ENCODE measurements at regions not wholly inside any gene's neighbourhood (a gene's known extent, or its start where the extent isn't known, plus 50 kb on each side); places are given as distances from the start of the nearest gene placed in this dataset.

GRCh38 chr2:217028128-217028527 is 168.3 kb upstream of the TNP1 start:
- Histone ChIP-seq H4K20me1 (ENCODE audit: insufficient read depth) (no peaks in the 10 kb centered on the region), H3K36me3 (replicated peaks in 1 of 2; ENCODE audit: control insufficient read depth in 1 of 2, insufficient read depth in 2 of 2, low read length in 1 of 2) (no peaks in the 10 kb centered on the region), H3K79me2 (ENCODE audit: insufficient read depth) (no peaks in the 10 kb centered on the region), H3K27me3 (ENCODE audit: insufficient read depth) (no peaks in the 10 kb centered on the region; the same call in 1 of the 2 replicates), H3K27ac (ENCODE audit: low read depth in 2 of 2, low read length in 1 of 2) (no peak overlapping the region), H3K4me1 (ENCODE audit: control insufficient read depth in 1 of 2, insufficient read depth in 2 of 2, low read depth in 1 of 2, low read length in 1 of 2) (no peaks in the 10 kb centered on the region), H3K4me2 (no peak overlapping the region), H2AFZ (ENCODE audit: low read depth) (no peak overlapping the region), H3K9me3 (no peaks in the 10 kb centered on the region), H3F3A (replicated peaks; ENCODE audit: insufficient read depth) (no peaks in the 10 kb centered on the region), H3K9ac (no peak overlapping the region), H3K4me3 (ENCODE audit: low read depth in 2 of 2, low read length in 1 of 2) (no peak overlapping the region), H3K9me2 (no peaks in the 10 kb centered on the region)
- 67% methylated on average over 1 of the region's 1 CpG for WGBS (ENCODE audit: low lambda C conversion rate)
- CTCF ChIA-PET: no interaction called here
- no peak for DNase-seq
- POLR2A ChIA-PET: no interaction called here
- TF ChIP-seq FOSL2 (IDR thresholded peaks at IDR 0.05; ENCODE audit: borderline replicate concordance, low read depth) (no peak), EP300 (IDR thresholded peaks at IDR 0.05; ENCODE audit: borderline replicate concordance in 1 of 2, low read depth in 1 of 2, low read length in 1 of 2) (no peak), TAF1 (IDR thresholded peaks at IDR 0.05; ENCODE audit: borderline replicate concordance, low read depth, low read length) (no peak), USF1 (IDR thresholded peaks at IDR 0.05; ENCODE audit: borderline replicate concordance, low read depth) (no peak), RCOR1 (IDR thresholded peaks at IDR 0.05; ENCODE audit: low read length) (no peak), FOXJ3 (CRISPR knock-in tag; IDR thresholded peaks at IDR 0.05) (no peak), CHD2 (IDR thresholded peaks at IDR 0.05; ENCODE audit: low read length, partially characterized antibody) (no peak), NFIC (IDR thresholded peaks at IDR 0.05; ENCODE audit: borderline replicate concordance) (no peak), RAD21 (IDR thresholded peaks at IDR 0.05; ENCODE audit: low read length) (no peak)
- TF ChIP-seq, protein P1, sequence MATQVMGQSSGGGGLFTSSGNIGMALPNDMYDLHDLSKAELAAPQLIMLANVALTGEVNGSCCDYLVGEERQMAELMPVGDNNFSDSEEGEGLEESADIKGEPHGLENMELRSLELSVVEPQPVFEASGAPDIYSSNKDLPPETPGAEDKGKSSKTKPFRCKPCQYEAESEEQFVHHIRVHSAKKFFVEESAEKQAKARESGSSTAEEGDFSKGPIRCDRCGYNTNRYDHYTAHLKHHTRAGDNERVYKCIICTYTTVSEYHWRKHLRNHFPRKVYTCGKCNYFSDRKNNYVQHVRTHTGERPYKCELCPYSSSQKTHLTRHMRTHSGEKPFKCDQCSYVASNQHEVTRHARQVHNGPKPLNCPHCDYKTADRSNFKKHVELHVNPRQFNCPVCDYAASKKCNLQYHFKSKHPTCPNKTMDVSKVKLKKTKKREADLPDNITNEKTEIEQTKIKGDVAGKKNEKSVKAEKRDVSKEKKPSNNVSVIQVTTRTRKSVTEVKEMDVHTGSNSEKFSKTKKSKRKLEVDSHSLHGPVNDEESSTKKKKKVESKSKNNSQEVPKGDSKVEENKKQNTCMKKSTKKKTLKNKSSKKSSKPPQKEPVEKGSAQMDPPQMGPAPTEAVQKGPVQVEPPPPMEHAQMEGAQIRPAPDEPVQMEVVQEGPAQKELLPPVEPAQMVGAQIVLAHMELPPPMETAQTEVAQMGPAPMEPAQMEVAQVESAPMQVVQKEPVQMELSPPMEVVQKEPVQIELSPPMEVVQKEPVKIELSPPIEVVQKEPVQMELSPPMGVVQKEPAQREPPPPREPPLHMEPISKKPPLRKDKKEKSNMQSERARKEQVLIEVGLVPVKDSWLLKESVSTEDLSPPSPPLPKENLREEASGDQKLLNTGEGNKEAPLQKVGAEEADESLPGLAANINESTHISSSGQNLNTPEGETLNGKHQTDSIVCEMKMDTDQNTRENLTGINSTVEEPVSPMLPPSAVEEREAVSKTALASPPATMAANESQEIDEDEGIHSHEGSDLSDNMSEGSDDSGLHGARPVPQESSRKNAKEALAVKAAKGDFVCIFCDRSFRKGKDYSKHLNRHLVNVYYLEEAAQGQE (IDR thresholded peaks at IDR 0.05; ENCODE audit: low read depth, low read length): no peak

- Histone ChIP-seq H3K4me1 (ENCODE audit: control insufficient read depth in 1 of 2, insufficient read depth in 2 of 2, low read depth in 1 of 2, low read length in 1 of 2) (no peaks in the 10 kb centered on the region), H3K9me2 (no peaks in the 10 kb centered on the region), H3F3A (replicated peaks; ENCODE audit: insufficient read depth) (no peaks in the 10 kb centered on the region), H3K27me3 (ENCODE audit: insufficient read depth) (no peaks in the 10 kb centered on the region; the same call in 1 of the 2 replicates), H3K4me3 (ENCODE audit: low read depth in 2 of 2, low read length in 1 of 2) (no peak overlapping the region), H4K20me1 (ENCODE audit: insufficient read depth) (no peaks in the 10 kb centered on the region), H3K9ac (no peak overlapping the region), H3K27ac (ENCODE audit: low read depth in 2 of 2, low read length in 1 of 2) (no peak overlapping the region), H3K9me3 (no peaks in the 10 kb centered on the region), H3K36me3 (replicated peaks in 1 of 2; ENCODE audit: control insufficient read depth in 1 of 2, insufficient read depth in 2 of 2, low read length in 1 of 2) (no peaks in the 10 kb centered on the region), H3K4me2 (no peak overlapping the region), H2AFZ (ENCODE audit: low read depth) (no peak overlapping the region), H3K79me2 (ENCODE audit: insufficient read depth) (no peaks in the 10 kb centered on the region)
- CTCF ChIA-PET: interaction anchor here (1.9 kb wide), 1 partner anchor 11 kb away, joined by 6 read pairs; no protein-coding TSS in a partner anchor
- POLR2A ChIA-PET: no interaction called here
- WGBS (ENCODE audit: low lambda C conversion rate): 15% methylated on average over 1 of the region's 1 CpG
- DNase-seq: no peak
- TF ChIP-seq GABPA (IDR thresholded peaks at IDR 0.05; ENCODE audit: low read depth) (no peak), ELF1 (IDR thresholded peaks at IDR 0.05) (no peak), MAX (IDR thresholded peaks at IDR 0.05; ENCODE audit: low read depth) (no peak), RXRA (IDR thresholded peaks at IDR 0.05; ENCODE audit: borderline replicate concordance, low read depth) (no peak), NFIC (IDR thresholded peaks at IDR 0.05; ENCODE audit: borderline replicate concordance) (no peak), SIN3A (IDR thresholded peaks at IDR 0.05; ENCODE audit: borderline replicate concordance, low read depth, low read length) (no peak), SMC3 (IDR thresholded peaks at IDR 0.05; ENCODE audit: low read depth, low read length) (no peak), MXI1 (IDR thresholded peaks at IDR 0.05; ENCODE audit: low read depth, low read length) (no peak), TAF1 (IDR thresholded peaks at IDR 0.05; ENCODE audit: borderline replicate concordance, low read depth, low read length) (no peak), MEF2A (IDR thresholded peaks at IDR 0.05; ENCODE audit: borderline replicate concordance, low read depth) (no peak), RAD21 (IDR thresholded peaks at IDR 0.05; ENCODE audit: low read length) (no peak), CHD2 (IDR thresholded peaks at IDR 0.05; ENCODE audit: low read length, partially characterized antibody) (no peak)
- TF ChIP-seq, protein P2, sequence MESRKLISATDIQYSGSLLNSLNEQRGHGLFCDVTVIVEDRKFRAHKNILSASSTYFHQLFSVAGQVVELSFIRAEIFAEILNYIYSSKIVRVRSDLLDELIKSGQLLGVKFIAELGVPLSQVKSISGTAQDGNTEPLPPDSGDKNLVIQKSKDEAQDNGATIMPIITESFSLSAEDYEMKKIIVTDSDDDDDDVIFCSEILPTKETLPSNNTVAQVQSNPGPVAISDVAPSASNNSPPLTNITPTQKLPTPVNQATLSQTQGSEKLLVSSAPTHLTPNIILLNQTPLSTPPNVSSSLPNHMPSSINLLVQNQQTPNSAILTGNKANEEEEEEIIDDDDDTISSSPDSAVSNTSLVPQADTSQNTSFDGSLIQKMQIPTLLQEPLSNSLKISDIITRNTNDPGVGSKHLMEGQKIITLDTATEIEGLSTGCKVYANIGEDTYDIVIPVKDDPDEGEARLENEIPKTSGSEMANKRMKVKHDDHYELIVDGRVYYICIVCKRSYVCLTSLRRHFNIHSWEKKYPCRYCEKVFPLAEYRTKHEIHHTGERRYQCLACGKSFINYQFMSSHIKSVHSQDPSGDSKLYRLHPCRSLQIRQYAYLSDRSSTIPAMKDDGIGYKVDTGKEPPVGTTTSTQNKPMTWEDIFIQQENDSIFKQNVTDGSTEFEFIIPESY (IDR thresholded peaks at IDR 0.05; ENCODE audit: borderline replicate concordance, low read depth): no peak
- TF ChIP-seq, protein P3, sequence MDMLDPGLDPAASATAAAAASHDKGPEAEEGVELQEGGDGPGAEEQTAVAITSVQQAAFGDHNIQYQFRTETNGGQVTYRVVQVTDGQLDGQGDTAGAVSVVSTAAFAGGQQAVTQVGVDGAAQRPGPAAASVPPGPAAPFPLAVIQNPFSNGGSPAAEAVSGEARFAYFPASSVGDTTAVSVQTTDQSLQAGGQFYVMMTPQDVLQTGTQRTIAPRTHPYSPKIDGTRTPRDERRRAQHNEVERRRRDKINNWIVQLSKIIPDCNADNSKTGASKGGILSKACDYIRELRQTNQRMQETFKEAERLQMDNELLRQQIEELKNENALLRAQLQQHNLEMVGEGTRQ (IDR thresholded peaks at IDR 0.05; ENCODE audit: borderline replicate concordance, low read depth, low read length): no peak
Observed at GRCh38 chr2:217027414-217027813, 167.6 kb upstream of the TNP1 start.
